ENCODE measurements at regions not wholly inside any gene's neighbourhood (a gene's known extent, or its start where the extent isn't known, plus 50 kb on each side); places are given as distances from the start of the nearest gene placed in this dataset.
"Not testable (repeated sequence)": the region's sequence is repeated elsewhere in the genome, so short reads cannot be mapped to it uniquely, and the experiment has no call there.

DNA sequence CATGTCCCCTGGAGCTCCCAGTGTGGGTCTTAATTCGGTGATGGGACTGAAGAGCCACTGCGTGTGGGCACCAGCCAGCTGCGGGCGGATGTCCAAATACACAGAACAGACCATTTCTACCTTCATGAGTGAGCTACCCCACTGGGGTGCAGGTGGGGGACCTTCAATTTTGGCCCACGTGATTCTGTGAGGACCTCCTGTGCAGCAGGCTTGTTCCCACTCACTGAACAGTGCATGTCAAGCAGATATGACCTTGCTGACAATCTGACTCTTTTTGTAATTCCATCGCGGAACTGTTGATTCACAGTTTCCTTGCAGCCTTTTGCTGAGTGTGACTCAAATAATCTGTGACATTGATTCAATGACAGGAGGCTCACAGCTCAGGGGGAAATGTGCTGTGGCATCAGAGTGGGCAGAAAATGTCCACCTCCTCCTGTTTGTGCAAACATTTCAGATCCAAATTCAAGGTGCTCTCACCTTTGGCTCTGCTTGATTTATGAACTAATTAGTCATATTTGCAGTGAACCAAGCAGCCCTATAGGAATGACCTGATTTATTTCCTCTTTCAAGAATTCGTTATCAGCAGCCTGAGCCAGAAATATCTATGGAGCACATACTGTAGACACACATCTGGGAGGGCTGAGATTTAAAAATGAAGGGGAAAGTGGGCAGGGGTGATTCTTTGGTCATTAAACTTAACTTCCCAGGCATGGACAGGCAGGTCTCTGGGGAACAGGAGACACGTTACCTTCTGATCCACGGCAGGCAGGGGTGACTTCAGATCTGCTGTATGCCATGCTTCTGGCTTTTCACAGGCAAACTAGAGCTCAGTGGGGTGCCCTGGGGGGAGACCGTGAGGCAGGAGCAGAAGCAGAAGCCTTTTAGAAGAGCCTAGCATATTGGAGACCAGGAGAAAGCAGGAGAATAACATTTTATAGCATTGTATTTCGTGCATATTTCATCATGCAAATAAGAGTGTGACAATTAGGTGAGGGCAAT lies 170.0 kb upstream of the KL start:
- ATAC-seq (no peak), DNase-seq (ENCODE audit: low read depth in 1 of 2, low spot score in 1 of 2) (no peak), FAIRE-seq (no peak)
- Histone ChIP-seq H3K4me2 (no peak overlapping the region), H3K27ac (no peak overlapping the region), H3K9me3 (no peaks in the 10 kb centered on the region), H3K4me1 (no peaks in the 10 kb centered on the region), H3K4me3 (no peak overlapping the region)
- ChIA-PET POLR2A (no interaction called here), CTCF (no interaction called here)
- WGBS (ENCODE audit: missing lambda C conversion rate) = 48% methylated on average over 10 of the region's 12 CpGs
- TF ChIP-seq ZNF302 (CRISPR knock-in tag; IDR thresholded peaks at IDR 0.05) (no peak), EHF (CRISPR knock-in tag; IDR thresholded peaks at IDR 0.05) (no peak), SMC3 (IDR thresholded peaks at IDR 0.05) (no peak), PHF8 (IDR thresholded peaks at IDR 0.05; ENCODE audit: borderline replicate concordance, low read depth) (no peak), NFE2L2 (conservative IDR thresholded peaks at IDR 0.05; ENCODE audit: low read length) (no peak), JUNB (IDR thresholded peaks at IDR 0.05) (no peak), BHLHE40 (IDR thresholded peaks at IDR 0.05; ENCODE audit: low read depth, low read length) (no peak)
- TF ChIP-seq, protein P1, sequence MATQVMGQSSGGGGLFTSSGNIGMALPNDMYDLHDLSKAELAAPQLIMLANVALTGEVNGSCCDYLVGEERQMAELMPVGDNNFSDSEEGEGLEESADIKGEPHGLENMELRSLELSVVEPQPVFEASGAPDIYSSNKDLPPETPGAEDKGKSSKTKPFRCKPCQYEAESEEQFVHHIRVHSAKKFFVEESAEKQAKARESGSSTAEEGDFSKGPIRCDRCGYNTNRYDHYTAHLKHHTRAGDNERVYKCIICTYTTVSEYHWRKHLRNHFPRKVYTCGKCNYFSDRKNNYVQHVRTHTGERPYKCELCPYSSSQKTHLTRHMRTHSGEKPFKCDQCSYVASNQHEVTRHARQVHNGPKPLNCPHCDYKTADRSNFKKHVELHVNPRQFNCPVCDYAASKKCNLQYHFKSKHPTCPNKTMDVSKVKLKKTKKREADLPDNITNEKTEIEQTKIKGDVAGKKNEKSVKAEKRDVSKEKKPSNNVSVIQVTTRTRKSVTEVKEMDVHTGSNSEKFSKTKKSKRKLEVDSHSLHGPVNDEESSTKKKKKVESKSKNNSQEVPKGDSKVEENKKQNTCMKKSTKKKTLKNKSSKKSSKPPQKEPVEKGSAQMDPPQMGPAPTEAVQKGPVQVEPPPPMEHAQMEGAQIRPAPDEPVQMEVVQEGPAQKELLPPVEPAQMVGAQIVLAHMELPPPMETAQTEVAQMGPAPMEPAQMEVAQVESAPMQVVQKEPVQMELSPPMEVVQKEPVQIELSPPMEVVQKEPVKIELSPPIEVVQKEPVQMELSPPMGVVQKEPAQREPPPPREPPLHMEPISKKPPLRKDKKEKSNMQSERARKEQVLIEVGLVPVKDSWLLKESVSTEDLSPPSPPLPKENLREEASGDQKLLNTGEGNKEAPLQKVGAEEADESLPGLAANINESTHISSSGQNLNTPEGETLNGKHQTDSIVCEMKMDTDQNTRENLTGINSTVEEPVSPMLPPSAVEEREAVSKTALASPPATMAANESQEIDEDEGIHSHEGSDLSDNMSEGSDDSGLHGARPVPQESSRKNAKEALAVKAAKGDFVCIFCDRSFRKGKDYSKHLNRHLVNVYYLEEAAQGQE (IDR thresholded peaks at IDR 0.05) = no peak
- TF ChIP-seq, protein P2, sequence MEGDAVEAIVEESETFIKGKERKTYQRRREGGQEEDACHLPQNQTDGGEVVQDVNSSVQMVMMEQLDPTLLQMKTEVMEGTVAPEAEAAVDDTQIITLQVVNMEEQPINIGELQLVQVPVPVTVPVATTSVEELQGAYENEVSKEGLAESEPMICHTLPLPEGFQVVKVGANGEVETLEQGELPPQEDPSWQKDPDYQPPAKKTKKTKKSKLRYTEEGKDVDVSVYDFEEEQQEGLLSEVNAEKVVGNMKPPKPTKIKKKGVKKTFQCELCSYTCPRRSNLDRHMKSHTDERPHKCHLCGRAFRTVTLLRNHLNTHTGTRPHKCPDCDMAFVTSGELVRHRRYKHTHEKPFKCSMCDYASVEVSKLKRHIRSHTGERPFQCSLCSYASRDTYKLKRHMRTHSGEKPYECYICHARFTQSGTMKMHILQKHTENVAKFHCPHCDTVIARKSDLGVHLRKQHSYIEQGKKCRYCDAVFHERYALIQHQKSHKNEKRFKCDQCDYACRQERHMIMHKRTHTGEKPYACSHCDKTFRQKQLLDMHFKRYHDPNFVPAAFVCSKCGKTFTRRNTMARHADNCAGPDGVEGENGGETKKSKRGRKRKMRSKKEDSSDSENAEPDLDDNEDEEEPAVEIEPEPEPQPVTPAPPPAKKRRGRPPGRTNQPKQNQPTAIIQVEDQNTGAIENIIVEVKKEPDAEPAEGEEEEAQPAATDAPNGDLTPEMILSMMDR (IDR thresholded peaks at IDR 0.05) = no peak
- TF ChIP-seq, protein P3, sequence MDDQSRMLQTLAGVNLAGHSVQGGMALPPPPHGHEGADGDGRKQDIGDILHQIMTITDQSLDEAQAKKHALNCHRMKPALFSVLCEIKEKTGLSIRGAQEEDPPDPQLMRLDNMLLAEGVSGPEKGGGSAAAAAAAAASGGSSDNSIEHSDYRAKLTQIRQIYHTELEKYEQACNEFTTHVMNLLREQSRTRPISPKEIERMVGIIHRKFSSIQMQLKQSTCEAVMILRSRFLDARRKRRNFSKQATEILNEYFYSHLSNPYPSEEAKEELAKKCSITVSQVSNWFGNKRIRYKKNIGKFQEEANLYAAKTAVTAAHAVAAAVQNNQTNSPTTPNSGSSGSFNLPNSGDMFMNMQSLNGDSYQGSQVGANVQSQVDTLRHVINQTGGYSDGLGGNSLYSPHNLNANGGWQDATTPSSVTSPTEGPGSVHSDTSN (IDR thresholded peaks at IDR 0.05) = no peak

DNA sequence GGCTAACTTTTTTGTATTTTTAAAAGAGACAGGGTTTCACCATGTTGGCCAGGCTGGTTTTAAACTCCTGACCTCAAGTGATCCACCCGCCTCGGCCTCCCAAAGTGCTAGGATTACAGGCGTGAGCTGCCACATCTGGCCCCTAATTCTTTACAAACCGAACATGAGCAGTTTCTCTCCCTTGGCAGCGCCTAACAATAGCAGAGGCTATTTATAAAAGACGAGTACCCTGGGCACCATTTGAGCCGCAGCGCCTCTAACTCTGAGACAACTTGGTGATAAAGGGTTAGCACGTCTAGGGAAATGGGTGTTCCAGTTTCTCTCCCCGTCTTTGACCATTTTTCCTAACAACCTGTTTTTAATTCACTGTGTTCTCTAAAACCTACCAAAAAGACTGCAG lies 168.2 kb upstream of the KL start:
- ATAC-seq; CTCF ChIA-PET; H3K4me1 ChIP-seq; H3K4me3 ChIP-seq; H3K9me3 ChIP-seq; H3K4me2 ChIP-seq; DNase-seq (ENCODE audit: low read depth in 1 of 2, low spot score in 1 of 2); FAIRE-seq; POLR2A ChIA-PET; H3K27ac ChIP-seq: not testable (repeated sequence)
- WGBS (ENCODE audit: missing lambda C conversion rate) = 70% methylated on average over 10 of the region's 10 CpGs

DNA sequence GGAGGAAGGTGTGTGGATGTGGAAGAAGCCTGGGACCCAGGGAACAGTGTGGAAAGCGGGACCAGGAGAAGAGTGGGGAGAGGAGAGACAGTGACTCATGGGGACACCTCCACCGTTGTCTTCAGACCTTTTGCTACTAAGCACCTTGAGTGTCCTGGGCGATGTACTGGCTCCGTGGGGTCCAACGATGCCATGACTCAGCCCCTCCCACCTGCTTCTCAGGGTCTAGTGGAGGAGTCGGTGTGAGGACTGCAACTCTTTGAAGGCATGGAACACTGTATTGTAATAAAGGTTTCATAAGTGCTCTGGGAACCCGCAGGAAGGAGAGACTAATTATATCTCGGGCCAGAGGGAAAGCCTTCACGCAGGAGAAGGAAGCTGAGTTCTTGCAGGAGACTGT lies 166.9 kb upstream of the KL start:
- Histone ChIP-seq H3K4me3 (no peak overlapping the region), H3K9me3 (no peaks in the 10 kb centered on the region), H3K27ac (no peak overlapping the region), H3K4me2 (no peak overlapping the region), H3K4me1 (no peaks in the 10 kb centered on the region)
- no peak for DNase-seq (ENCODE audit: low read depth in 1 of 2, low spot score in 1 of 2)
- POLR2A ChIA-PET = no interaction called here
- TF ChIP-seq KDM1A (IDR thresholded peaks at IDR 0.05; ENCODE audit: low read depth) (no peak), CBX2 (IDR thresholded peaks at IDR 0.05; ENCODE audit: borderline replicate concordance, low read depth) (no peak), JUN (IDR thresholded peaks at IDR 0.05) (no peak)
- TF ChIP-seq, protein P4, sequence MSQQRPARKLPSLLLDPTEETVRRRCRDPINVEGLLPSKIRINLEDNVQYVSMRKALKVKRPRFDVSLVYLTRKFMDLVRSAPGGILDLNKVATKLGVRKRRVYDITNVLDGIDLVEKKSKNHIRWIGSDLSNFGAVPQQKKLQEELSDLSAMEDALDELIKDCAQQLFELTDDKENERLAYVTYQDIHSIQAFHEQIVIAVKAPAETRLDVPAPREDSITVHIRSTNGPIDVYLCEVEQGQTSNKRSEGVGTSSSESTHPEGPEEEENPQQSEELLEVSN (IDR thresholded peaks at IDR 0.05; ENCODE audit: borderline replicate concordance, low read depth) = no peak
- TF ChIP-seq, protein P5, sequence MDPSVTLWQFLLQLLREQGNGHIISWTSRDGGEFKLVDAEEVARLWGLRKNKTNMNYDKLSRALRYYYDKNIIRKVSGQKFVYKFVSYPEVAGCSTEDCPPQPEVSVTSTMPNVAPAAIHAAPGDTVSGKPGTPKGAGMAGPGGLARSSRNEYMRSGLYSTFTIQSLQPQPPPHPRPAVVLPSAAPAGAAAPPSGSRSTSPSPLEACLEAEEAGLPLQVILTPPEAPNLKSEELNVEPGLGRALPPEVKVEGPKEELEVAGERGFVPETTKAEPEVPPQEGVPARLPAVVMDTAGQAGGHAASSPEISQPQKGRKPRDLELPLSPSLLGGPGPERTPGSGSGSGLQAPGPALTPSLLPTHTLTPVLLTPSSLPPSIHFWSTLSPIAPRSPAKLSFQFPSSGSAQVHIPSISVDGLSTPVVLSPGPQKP (IDR thresholded peaks at IDR 0.05; ENCODE audit: low read depth, low read length) = no peak
- TF ChIP-seq, protein P6, sequence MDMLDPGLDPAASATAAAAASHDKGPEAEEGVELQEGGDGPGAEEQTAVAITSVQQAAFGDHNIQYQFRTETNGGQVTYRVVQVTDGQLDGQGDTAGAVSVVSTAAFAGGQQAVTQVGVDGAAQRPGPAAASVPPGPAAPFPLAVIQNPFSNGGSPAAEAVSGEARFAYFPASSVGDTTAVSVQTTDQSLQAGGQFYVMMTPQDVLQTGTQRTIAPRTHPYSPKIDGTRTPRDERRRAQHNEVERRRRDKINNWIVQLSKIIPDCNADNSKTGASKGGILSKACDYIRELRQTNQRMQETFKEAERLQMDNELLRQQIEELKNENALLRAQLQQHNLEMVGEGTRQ (IDR thresholded peaks at IDR 0.05) = no peak
- FAIRE-seq = no peak
- CTCF ChIA-PET = no interaction called here
- 51% methylated on average over 9 of the region's 9 CpGs for WGBS (ENCODE audit: missing lambda C conversion rate)
- ATAC-seq = no peak
